ENCODE measurements at regions not wholly inside any gene's neighbourhood (a gene's known extent, or its start where the extent isn't known, plus 50 kb on each side); places are given as distances from the start of the nearest gene placed in this dataset.

DNA sequence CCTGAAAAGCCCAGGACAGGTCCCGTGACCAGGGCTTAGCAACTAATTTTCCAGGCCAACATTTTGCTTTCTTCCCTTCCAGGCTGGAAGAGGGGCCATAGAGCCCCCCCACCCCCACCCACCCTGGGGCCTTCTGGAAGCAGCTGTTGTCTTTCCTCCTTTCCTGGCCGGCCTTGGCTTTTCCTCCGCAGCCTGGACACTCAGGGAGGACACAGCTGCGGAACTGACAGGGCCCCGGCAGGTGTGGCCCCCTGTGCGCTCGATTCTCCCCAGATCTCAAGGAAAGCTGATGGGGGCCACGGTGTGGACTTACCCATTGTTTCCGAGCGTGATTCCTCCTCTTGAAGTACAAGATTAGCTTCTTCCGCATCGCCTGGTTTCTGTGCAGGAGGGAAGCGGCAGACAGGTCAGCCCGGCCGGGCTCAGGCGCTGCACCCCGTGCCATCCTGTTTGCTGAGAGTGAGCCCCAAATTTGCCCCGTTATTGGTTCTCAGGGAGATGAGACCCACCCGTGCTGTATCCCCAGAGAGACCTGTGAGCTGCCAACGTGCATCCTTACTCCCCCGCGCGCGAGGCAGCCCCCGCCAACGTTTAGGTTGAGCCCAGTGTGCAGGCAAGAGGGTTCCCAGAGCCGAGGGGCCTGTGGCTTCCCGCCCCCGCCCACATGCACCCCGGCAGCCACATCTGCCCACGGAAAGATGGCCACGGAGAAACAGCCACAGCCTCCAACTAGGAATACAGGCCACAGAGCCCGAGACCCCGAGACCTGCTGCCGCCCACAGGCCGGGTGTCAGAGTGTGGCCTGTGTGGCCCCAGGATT lies 129.6 kb downstream of the NCOR2 start:
- no peaks in the 10 kb centered on the region for H3F3A ChIP-seq (ENCODE audit: low read depth)
- peaks cover 8% of the 10 kb centered on the region for H3K27me3 ChIP-seq (ENCODE audit: insufficient read depth, low read length, poor library complexity, severe bottlenecking)
- H3K9me2 ChIP-seq (replicated peaks; ENCODE audit: low read depth, low read length) = no peaks in the 10 kb centered on the region

DNA sequence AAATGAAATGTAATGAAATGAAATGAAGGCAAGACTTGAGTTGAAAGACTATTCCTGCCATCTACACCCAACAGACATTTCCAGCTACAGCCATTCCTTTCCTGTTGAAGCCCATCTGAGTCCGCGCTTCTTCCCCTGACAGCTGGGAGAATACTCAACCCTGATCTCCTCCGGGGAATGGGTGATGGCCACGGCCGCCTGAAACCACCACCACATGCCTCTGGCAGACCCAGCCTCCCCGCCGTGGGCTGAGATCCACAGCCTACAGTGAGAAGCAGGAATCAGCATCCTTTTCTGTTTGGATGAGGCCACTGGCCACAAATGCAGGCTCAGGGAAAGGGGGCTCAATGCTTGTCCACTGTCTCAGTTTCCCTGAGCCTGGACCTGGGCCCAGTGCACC lies 130.3 kb downstream of the NCOR2 start:
- no peaks in the 10 kb centered on the region for H3K9me2 ChIP-seq (replicated peaks; ENCODE audit: low read depth, low read length)
- TF ChIP-seq EZH2phosphoT487 (IDR thresholded peaks at IDR 0.05; ENCODE audit: borderline replicate concordance) = no peak
- TF ChIP-seq, protein P1, sequence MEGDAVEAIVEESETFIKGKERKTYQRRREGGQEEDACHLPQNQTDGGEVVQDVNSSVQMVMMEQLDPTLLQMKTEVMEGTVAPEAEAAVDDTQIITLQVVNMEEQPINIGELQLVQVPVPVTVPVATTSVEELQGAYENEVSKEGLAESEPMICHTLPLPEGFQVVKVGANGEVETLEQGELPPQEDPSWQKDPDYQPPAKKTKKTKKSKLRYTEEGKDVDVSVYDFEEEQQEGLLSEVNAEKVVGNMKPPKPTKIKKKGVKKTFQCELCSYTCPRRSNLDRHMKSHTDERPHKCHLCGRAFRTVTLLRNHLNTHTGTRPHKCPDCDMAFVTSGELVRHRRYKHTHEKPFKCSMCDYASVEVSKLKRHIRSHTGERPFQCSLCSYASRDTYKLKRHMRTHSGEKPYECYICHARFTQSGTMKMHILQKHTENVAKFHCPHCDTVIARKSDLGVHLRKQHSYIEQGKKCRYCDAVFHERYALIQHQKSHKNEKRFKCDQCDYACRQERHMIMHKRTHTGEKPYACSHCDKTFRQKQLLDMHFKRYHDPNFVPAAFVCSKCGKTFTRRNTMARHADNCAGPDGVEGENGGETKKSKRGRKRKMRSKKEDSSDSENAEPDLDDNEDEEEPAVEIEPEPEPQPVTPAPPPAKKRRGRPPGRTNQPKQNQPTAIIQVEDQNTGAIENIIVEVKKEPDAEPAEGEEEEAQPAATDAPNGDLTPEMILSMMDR (conservative IDR thresholded peaks at IDR 0.05; ENCODE audit: low read length) = no peak
- H3K4me1 ChIP-seq (ENCODE audit: insufficient read depth, low read length, poor library complexity, severe bottlenecking) = no peaks in the 10 kb centered on the region
- H3K36me3 ChIP-seq (ENCODE audit: insufficient read depth, low read length) = peaks cover 37% of the 10 kb centered on the region; the same call in 1 of the 2 replicates
- H3K4me3 ChIP-seq (ENCODE audit: low read length, poor library complexity, severe bottlenecking) = no peak overlapping the region
- H3K9ac ChIP-seq (ENCODE audit: low read depth, low read length, poor library complexity, severe bottlenecking) = no peak overlapping the region
- no peaks in the 10 kb centered on the region for H4K20me1 ChIP-seq (ENCODE audit: insufficient read depth, low read length, poor library complexity, severe bottlenecking)
- H3K27me3 ChIP-seq (ENCODE audit: insufficient read depth, low read length, poor library complexity, severe bottlenecking) = peaks cover 8% of the 10 kb centered on the region
- H3F3A ChIP-seq (ENCODE audit: low read depth) = no peaks in the 10 kb centered on the region
- H2AFZ ChIP-seq (ENCODE audit: low read length) = no peak overlapping the region
- no peaks in the 10 kb centered on the region for H3K9me3 ChIP-seq (ENCODE audit: insufficient read depth, low read depth, low read length)
- H3K4me2 ChIP-seq (ENCODE audit: low read depth, low read length, poor library complexity, severe bottlenecking) = no peak overlapping the region
- peaks cover 6% of the 10 kb centered on the region; the same call in 1 of the 2 replicates for H3K79me2 ChIP-seq (ENCODE audit: insufficient read depth, low read length)

More for the DNA sequence above, 129.6 kb downstream of the NCOR2 start:
- TF ChIP-seq, protein P1 (conservative IDR thresholded peaks at IDR 0.05; ENCODE audit: low read length) = no peak
- no peak for TF ChIP-seq EZH2phosphoT487 (IDR thresholded peaks at IDR 0.05; ENCODE audit: borderline replicate concordance)
- H2AFZ ChIP-seq (ENCODE audit: low read length) = no peak overlapping the region
- H3K9me3 ChIP-seq (ENCODE audit: insufficient read depth, low read depth, low read length) = no peaks in the 10 kb centered on the region
- H3K4me1 ChIP-seq (ENCODE audit: insufficient read depth, low read length, poor library complexity, severe bottlenecking) = no peaks in the 10 kb centered on the region
- no peak overlapping the region for H3K4me3 ChIP-seq (ENCODE audit: low read length, poor library complexity, severe bottlenecking)
- H3K79me2 ChIP-seq (ENCODE audit: insufficient read depth, low read length) = peaks cover 6% of the 10 kb centered on the region; the same call in 1 of the 2 replicates
- H3K9ac ChIP-seq (ENCODE audit: low read depth, low read length, poor library complexity, severe bottlenecking) = no peak overlapping the region
- H3K4me2 ChIP-seq (ENCODE audit: low read depth, low read length, poor library complexity, severe bottlenecking) = no peak overlapping the region
- H3K36me3 ChIP-seq (ENCODE audit: insufficient read depth, low read length) = peaks cover 44% of the 10 kb centered on the region; the same call in 1 of the 2 replicates
- H4K20me1 ChIP-seq (ENCODE audit: insufficient read depth, low read length, poor library complexity, severe bottlenecking) = no peaks in the 10 kb centered on the region

DNA sequence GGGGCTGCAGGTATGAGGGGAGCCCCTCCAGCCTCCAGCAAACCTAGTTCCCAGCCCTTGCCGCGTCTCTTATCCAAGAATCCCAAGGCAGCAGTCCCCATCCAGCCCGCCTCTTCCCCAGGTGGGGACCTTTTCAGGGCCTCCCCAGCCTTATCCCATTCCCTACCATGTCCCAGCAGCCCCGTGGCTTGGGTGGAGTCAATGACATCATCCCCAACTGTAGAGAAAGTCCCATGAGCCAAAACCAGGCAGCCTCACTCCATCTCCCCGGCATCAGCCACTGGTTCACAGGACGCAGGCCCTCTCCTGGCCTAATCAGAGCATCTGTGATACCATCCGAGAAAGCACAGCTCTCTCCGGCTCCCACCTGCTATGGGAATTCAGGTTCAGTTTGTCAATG lies 131.0 kb downstream of the NCOR2 start:
- Histone ChIP-seq H3F3A (ENCODE audit: low read depth) (no peaks in the 10 kb centered on the region), H3K9me3 (ENCODE audit: insufficient read depth, low read depth, low read length) (no peaks in the 10 kb centered on the region), H3K9me2 (replicated peaks; ENCODE audit: low read depth, low read length) (no peaks in the 10 kb centered on the region), H3K36me3 (ENCODE audit: insufficient read depth, low read length) (peaks cover 31% of the 10 kb centered on the region; the same call in 1 of the 2 replicates), H4K20me1 (ENCODE audit: insufficient read depth, low read length, poor library complexity, severe bottlenecking) (no peaks in the 10 kb centered on the region), H3K4me2 (ENCODE audit: low read depth, low read length, poor library complexity, severe bottlenecking) (no peak overlapping the region), H3K79me2 (ENCODE audit: insufficient read depth, low read length) (peaks cover 12% of the 10 kb centered on the region; the same call in 1 of the 2 replicates), H3K27me3 (ENCODE audit: insufficient read depth, low read length, poor library complexity, severe bottlenecking) (peaks cover 8% of the 10 kb centered on the region), H3K4me1 (ENCODE audit: insufficient read depth, low read length, poor library complexity, severe bottlenecking) (no peaks in the 10 kb centered on the region), H2AFZ (ENCODE audit: low read length) (no peak overlapping the region), H3K9ac (ENCODE audit: low read depth, low read length, poor library complexity, severe bottlenecking) (no peak overlapping the region), H3K4me3 (ENCODE audit: low read length, poor library complexity, severe bottlenecking) (no peak overlapping the region)
- TF ChIP-seq, protein P1 (conservative IDR thresholded peaks at IDR 0.05; ENCODE audit: low read length) = no peak
- TF ChIP-seq EZH2phosphoT487 (IDR thresholded peaks at IDR 0.05; ENCODE audit: borderline replicate concordance) = no peak

Measured in Loucy (cell line).